ENCODE measurements at regions not wholly inside any gene's neighbourhood (a gene's known extent, or its start where the extent isn't known, plus 50 kb on each side); places are given as distances from the start of the nearest gene placed in this dataset. TPM values are rescaled to one million over a fixed set of nuclear protein-coding genes. Genes with fewer than 3 reads are reported as not detected.
A peak's percentile ranks its signal among the peaks of the same experiment; 100 is the strongest.

DNA sequence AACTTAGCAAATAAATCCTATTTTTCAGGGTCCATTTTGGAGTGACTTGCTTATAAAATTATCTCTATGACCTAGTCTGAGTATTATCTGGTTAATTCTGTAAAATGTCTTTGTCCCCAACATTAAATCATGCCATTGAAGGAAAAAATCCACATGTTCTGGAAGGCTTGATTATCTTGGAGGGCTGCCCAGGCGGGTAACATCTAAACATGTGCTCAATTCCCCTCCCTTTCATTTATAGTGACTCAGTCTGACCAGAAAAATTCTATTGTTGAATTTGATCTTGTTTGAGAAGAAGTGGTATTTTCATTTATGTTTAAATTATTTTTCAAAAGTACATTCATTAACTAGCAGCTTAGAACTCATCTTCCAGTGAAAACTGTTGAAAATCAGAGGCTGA lies 55.4 kb upstream of the SLC10A7 start:
- DNase-seq (ENCODE audit: low read depth): no peak

DNA sequence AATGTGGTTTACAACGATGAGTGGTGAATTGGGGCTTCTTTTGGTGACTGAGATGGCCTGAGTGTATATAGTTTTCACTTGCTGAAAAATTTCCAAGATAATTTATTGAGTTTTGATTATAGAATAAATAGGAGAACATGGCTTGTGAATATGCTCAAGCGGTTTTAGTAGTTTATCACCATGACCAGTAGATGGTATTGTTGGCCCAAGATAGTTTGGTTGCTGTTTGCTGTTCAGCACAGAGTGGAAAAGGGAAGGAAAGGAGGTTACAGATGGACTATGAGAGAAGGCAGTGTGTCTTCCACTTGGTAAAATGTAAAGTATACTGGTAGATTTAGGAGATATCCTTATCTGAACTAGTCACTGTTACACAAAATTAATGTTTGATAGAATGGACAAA lies 55.8 kb upstream of the POU4F2 start:
- peak; percentile 11 for DNase-seq (ENCODE audit: low read depth)

DNA sequence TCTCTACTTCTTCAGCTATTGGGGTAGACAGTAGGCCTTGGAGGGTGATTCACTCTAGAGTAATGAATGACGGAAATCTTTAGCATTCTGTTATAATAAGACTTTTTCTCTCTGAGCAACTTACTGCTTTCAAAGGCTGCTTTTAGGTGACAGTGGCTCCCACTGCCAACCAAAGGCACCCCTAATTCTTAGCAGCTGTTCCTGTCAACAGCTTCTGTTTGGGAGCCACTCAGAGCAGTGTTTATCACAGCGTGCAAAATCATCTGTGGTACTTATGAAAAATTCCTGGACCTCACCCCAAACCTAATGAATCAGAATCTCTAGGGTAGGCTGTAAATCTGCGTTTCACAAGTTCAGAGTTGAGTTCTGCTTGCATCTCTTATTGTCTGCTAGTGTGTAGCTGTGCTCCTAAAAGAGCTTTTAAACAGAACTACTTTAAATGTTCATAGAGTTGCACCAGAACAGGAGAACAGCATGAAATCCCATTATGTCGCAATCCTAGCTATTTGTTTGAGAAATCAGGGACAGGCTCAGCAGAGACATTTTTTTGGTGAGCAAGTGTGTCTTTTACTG lies 52.8 kb upstream of the POU4F2 start:
- peak; percentile 53 for DNase-seq (ENCODE audit: low read depth)

Small RNAs in the stretch of these regions (small RNA-seq; reads per million reads assigned to genes)
- not detected for gene RNU1-44P
